Daoy (cell line): ENCODE measurements at regions not wholly inside any gene's neighbourhood (a gene's known extent, or its start where the extent isn't known, plus 50 kb on each side); places are given as distances from the start of the nearest gene placed in this dataset.
A peak's percentile ranks its signal among the peaks of the same experiment; 100 is the strongest.
"Not testable (repeated sequence)": the region's sequence is repeated elsewhere in the genome, so short reads cannot be mapped to it uniquely, and the experiment has no call there.

ENCODE experiments used
- DNase-seq: peaks from one replicate; pipeline ENCODE4 v3.0.0-alpha.2; 2015; ENCODE audit warnings: low read depth

DNA sequence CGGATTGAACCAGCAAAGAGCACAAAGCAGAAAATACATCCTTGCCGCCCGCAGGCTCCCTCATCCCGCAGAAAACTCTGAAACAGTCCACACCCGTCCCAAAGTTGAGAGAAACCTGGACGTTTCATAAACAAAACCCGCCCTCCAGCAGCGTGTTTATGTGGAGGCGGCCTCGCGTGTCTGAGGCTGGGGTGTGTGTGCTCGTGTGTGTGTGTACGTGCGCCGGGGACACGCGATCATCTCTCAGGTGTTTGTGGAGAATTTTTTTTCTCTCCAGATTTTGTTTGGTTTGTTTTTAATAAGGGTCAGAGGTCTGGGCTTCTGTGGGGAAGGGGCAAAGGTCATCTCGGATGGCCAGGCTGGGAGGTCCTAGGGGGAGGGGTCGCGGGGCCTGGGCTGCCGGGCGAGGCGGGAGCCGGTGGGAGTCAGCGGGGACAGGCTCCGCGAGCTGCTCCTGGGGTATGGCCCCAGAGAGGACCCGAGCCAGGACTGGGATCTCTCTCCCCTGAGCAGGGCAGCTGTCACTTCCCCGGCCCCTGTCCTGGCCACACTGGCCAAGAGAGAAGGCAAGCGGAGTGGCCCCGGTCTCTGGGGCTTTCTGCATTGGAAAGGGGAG, 206.4 kb downstream of the C9orf50 start:
- no peak for DNase-seq

DNA sequence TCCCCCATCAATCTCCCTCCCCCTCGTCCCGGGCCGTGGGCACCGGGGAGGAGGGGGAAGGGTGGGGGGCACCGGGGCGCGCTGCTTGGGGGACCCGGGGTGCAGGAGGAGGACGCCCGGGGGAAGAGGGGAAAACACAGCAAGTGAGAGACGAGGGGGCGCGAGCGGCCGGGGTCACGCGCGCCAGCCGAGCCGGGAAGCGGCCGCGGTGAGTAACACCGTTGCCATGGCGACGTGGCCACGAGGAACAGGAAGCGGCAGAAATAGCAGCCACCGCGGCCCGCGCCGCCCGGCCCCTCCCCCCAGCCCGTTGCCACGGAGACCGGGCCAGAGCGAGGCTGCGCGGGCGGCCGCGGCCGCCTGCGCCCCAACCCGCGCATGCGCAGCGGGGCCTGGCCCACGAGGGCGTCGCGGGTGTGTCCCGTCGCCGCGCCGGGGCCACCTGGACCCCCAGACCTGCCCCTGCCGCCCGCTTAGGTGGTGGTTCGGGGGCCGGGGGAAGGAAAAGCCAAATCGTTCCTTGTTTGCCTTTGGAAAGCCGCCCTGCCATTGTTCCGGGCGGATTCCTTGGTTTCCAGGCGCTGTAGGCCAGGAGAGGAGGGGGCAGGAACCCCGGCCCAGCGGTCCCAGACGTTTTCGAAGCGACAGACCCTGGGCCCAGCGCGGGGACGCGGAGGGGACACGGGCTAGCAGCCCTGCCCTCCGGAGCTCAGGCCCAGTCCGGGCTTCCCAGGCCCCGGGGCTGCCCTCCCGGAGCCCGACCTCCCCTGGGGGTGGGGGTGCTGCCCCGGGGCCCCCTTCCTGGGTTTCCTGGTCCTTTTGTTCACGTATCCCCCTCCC, 207.1 kb downstream of the C9orf50 start:
- DNase-seq, result peak; percentile 94

DNA sequence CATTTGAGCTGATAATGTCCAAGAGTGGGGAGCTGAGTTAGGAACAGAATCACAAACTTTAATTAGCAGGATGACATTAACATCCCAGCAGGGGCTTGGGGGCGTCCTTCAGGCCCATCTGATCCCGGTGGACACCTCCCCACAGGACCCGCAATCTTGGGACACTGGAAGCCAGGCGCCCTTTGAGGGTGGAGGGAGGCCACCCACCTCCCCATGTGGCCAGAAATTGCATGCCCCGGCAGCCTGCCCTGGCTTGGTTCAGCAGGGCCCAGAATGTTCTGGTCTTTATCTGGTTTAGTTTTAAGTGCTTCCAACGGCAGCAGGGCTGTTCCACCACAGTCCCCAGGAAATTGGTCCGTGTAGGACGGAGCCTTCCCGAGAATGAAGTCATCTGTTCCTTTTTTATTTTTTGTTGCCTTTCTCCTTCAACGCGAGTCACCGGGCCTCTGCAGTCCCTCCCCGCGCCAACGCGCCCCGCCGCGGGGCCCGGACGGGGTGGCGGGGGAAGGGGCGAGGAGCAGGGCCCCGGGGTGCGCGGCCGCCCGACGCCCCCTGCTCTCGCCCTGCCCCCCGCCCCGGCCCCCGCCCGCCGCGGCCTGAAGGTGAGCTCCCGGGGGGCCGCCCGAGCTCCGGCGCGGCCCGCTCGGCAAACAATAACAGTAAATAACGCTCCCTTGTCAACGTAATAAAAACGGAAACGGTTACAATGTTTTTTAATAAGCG, 207.9 kb downstream of the C9orf50 start:
- peak; percentile 51 for DNase-seq

DNA sequence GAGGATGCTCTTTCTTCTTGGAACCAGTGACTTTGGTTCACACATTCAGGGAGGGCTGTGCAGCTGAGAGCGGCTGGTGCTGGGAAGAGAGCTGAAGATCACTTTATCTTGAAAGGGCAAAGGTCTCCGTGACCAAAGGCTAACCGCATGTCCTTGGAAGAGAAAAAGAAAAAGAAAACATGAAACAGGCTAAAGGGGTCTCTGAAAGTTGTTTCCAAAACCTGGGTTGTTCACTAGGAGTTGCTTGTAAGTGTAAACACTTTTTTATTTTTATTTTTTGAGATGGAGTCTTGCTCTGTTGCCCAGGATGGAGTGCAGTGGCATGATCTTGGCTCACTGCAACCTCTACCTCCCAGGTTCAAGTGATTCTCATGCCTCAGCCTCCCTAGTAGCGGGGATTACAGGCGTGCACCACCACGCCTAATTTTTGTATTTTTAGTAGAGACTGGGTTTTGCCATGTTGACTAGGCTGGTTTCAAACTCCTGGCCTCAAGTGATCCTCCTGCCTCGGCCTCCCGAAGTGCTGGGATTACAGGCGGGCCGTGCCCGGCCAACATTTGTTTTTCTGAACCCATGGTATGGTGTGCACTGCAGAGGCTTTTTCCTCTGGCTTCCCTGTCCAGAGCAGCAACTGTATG, 208.6 kb downstream of the C9orf50 start:
- DNase-seq, result not testable (repeated sequence)

DNA sequence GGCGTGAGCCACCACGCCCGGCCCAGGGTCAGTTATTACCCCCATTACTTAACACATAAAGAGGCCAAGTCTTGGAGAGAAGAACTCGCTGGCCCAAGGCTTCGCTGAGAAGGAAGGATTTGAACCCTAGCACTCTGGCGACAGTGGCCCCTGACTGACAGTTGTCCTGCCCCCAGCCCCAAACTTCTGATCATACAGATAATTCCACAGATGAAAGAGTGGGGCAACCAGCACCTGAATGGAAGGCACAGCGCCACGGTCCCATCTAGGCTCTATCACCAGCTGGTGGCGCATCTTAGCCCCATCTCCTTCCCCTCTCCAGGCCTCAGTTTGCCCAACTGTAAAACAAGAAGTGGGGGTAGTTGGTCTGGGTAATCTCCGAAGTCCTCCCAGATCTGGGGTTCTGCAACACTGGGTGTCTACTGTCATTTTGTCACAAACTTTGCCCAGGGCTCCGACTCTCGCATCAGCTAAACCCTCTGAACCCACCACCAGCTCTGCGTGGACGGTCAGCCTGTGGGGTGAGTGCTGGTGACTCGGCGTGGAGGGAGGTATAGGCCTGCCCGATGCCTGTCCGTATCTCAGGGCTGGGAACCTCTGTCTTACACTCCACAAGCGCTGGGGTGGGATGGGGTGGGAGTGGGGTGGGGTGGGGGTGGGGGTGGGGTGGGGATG, 209.3 kb downstream of the C9orf50 start:
- no peak for DNase-seq

DNA sequence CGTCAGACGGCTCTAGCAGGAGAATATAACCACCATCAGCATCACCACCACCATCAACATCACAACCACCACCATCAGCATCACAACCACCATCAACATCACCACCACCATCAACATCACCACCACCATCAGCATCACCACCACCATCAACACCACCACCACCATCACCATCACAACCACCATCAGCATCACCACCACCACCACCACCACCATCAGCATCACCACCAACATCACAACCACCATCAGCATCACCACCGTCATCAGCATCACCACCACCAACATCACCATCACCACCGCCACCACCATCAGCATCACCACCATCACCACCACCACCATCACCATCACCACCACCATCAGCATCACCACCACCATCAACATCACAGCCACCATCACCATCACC, 210.7 kb downstream of the C9orf50 start:
- DNase-seq, result no peak

DNA sequence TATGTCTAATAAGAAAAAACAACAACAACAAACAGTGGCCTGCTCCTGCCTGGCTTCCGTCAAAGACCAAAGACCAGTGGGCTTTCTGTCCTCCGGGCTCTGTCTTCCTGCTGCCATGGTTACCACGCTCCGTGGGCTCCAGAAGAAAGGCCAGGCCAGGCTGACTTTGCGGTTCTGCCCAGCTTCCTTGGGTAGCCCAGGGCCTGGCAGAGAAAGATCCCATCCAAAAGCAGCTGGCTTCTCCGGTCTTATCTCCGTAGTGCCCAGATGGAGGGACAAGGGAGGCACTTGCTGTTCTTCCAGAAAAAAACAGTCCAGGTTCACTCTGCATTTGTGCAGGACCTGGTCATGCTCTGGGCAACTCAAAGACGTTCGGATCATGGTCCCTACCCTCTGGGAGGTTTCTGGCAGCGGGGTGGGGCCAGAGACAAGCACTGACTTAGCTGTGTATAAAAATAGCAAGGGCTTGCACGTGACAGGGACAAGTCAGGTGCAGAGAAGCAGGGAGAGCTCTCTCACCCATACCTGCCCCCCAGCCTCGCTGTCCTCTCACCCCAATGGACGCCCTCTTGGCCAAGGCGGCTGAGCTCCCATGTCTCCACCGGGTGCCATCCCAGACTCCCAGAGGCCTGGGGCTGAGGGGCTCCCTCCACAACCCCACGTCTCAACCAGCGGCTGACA, 212.2 kb downstream of the C9orf50 start:
- no peak for DNase-seq

DNA sequence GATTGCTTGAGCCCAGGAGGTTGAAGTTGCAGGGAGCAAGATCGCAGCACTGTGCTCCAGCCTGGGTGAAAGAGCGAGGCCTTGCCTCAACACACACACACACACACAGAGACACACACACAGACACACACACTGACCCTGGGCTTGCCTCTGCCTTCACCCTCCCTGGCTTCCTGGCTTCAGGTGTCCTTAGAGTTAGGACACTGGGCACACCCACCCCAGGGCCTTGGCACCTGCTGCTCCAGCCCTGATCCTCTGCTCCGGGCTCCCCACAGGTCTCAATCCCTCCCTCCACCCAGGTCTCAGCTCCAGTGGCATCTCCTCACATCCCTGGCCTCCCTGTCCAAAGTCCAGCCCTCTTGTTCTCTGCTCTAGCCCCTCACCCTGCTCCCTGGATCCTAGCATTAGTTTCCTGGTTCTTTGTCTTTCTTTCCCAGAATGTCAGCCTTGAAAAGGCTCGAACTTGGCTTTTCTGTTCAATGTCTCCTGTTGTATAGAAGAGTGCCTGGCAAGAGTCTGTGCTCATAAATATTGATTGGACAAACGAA, 212.9 kb downstream of the C9orf50 start:
- no peak for DNase-seq

DNA sequence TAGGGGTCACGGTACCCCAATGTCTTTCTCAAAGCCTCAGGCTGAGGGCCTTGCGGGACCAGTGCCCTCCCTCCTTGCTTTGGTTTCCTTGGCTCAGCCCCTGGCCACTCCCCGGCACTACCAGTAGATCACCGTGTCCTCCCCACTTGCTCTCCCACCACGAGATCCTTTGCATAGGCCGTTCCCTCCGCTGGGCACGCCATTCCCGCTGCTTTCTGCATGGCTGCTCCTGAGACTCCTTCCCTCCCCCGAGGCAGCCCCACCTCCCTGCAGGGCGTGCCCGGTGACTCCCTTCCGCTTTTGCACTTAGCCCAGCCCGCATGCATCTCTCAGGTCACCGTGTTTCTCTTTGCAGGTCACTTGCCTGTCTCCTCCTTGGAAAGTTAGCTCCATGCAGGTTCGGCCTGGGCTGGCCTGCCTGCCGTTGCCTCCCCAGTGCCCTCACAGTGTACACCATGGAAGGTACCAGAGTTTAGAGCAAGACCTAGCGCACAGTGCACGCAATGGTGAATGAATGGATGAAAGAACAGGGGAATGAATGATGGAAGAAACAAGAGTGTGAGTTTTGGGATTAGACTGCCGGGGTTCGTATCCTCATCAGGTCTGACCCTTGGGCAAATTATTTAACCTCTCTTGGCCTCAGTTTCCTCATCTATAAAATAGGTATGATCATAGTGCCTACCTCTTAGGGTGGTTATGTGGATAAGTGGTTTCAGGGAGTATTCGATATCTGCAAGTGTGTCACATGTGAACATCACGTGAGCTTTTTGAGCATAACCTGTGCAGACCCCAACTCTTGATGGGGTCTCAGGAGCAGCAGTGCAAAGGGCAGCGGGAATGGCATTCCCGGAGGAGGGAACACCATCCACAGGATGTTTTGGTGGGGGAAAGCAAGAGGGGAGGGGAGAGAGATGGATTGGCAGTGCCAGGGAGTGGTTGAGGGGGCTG, 214.3 kb downstream of the C9orf50 start:
- no peak for DNase-seq

DNA sequence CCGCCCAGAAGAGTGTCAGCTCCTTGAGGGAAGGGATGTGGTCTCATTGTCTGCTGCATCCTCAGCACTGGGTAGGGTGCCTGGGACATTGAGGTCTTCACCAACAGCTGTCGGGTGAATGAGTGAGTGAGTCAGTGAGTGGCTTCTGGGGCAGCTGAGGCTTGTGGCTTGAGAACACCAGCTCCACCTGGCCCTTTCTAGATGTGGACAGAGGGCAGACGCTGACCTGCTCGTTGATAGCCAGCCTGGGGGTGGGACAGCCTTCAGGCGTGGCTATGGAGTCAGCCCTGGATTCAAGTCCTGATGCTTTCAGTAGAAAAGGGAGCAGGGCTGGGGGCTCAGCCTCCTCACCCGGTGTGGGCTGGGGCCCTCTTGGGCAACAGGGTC, 215.1 kb downstream of the C9orf50 start:
- no peak for DNase-seq

DNA sequence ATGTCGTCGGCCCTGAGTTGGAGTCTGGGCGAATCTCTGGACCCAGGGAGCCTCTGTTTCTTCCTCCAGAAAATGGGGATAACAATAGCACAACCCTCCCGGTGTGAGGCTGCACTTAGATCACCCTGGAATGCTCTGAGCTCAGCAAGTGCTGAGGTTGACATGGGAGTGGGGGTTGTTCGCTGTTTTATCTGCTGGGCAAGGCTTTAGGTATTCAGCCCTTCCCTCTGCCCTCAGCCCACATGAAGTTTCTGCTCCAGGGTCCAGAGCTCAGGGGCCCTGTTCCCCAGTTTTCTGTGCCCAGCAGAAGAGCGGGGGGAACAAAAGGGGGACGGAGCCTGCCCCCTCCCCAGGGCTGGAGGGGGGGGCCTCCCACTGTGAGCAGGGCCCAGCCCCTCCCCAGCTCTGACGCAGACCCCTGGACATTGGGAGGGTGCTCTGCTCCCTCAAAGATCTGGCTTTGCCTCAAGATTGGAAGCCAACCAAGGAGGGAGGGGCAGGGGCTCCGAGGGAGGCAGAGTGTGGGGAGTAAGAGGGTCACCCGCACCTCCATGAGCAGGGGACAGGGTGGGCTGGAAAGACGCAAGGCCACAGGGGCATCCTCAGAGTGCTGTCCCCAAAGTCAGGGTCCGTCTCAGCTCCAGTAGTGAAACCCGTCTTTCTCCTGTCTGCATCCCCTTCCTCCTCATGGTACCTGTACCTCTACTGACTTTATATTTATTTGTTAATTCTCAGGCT, 215.6 kb downstream of the C9orf50 start:
- no peak for DNase-seq

DNA sequence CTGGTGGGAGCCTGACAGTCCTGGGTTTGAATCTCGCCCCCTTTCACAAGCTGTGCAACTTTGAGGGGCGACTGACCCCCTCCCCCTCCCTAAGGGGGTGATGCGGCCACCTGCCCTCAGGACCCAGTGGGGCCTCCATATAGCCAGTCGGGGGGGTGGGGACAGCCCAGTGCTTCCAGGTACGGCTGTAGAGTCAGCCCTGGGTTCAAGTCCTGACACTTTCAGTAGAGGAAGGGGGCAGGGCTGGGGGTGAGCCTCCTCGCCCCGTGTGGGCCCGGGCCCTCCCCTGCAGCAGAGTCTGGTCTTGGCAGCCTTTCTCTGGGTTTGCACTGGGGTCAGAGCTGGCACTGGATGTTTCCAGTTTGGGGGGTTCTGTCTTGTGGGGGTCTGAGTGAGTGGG, 216.3 kb downstream of the C9orf50 start:
- no peak for DNase-seq

DNA sequence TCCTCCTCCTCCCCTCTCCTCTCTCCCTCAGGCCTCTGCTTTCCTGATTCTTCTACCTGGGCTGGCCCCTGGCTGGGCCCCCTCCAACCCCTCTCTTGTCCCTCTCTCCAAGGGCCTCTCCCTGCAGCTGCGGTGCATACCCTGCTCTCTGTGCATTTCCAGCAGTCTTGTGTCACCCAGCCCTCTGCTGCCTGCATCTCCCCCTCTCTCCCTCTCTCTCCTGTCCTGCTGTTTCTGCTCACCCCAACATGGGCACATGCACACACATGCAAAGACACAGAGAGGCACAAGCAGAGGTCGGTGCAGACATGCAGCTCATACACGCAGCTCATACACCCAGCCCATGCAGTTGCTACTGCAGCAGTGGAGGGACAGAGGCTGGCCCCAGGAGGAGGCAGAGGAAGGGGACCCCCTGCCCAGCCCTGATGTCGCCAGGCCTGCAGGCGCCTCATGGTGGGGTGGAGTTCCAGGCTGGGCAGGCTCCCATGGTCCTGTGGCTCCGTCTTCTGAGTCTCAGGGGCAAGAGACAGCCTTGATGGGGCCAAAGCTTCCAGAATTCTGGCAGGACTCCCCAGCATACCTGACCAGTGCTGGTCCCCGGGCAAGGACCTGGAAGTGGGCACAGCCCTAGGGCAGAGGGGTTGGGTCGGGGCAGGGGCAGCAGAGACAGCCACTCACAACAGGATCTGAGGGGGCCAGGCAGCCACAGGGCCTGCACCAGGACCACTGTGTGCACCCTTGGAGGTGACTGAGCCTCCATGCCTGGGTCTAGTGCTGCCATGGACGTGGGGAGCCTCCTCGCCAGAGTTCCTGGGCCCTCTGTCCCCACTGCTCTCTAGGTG, 216.9 kb downstream of the C9orf50 start:
- no peak for DNase-seq

DNA sequence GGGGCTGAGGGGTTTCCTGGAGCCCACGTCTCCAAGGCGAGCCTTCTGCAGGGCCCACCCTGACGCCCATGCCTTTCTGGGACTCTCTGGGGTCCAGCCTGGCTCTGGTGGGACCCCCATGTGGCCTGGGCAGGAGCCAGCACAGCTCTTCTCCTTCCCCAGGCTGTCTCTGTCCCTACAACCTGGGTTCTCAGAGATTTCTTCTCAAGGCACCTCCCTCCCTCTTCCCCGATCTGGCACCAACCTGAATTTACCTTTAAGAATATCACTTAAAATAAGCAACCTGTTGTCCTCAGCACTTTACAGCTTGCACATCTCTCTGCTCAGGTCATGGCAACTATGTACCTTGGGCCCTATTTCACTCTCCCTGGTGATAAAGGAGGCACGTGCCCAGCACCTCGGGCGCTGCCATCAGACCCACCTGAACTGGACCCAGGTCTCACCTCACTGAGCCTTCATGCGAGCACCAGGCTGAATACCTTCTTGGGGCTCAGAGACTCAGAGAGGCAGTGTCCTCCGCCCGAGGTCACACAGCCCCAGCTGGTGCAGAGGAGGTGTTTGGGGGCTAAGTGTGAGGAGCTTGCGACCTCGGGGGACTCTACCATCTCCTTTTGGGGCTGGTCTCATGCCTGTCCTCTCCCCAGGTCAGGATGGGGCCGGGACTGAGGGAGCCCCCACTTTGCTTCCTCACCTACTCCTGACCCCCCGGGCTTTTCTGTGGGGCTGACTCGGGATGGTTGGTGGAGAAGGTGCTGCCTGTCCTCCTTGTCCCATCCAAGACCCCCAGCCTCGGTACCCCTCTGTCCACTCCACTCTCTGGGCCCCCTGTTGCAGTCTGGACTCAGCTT, 217.7 kb downstream of the C9orf50 start:
- DNase-seq, result no peak

DNA sequence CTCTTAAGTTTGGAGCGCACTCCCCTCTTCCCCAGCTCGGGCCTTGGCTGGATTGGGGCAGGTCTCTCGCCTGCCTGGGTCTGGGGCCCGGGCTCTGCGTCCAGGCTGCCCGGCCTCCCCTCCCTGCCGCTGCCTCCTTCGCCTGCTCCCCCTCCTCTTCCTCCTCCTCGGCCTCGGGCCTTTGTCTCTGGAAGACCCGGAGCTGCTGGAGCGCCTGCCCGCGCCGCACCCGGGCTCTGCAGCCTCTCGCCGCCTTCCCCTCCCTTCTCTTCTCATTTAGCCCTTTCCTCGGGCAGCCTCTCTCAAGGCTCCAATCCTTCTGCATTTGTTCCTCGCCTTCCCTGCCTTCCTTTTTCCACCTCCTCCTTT, 218.5 kb downstream of the C9orf50 start:
- no peak for DNase-seq

DNA sequence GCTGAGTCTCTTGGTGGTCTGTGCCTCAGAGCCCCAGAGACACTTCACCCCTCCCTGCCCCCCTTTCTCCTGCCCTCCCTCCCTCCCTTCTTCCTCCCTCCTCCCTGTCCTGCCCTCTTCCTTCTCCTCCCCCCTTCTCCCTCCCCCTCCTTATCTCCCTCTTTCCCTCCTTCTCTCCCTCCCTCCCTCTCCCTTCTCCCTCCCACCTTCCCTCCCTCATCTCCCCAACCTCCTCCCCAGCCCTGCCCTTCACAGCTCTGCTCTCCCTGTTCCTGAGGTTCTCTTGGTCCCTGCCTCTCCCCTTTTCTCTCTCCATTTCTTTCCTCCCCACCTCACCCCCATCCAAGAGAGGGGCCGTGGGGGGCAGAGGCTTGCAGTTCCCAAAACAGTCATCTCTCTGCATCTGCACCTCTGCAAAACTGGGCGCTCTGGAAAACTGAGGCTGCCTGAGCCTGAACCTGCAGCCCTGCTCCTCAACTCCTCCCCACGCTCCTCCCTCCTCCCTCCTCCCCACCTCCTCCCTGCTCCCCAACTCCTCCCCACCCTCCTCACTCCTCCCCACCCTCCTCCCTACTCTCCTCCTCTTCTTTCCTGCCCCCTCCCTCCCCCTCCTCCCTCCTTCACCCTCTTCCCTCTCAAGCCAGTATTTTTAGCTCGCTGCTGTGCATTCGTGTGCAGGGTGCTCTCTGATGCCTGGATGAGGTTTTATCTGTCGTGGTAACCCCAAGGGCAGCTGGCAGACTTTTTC, 219.1 kb downstream of the C9orf50 start:
- DNase-seq, result no peak
